ENCODE measurements at regions not wholly inside any gene's neighbourhood (a gene's known extent, or its start where the extent isn't known, plus 50 kb on each side); places are given as distances from the start of the nearest gene placed in this dataset.

GRCh38 chr12:19012965-19013364 lies 116.6 kb upstream of the PLEKHA5 start:
- no peak for TF ChIP-seq CTCF (IDR thresholded peaks at IDR 0.05; ENCODE audit: control extremely low read depth in 1 of 3, insufficient read depth in 1 of 3, low read depth in 1 of 3, low read length in 3 of 3)
- TF ChIP-seq POLR2A (IDR thresholded peaks at IDR 0.05; ENCODE audit: control extremely low read depth in 1 of 2, low read depth in 2 of 2, low read length in 2 of 2) = no peak
- TF ChIP-seq FOSL1 (IDR thresholded peaks at IDR 0.05; ENCODE audit: insufficient read depth, low read depth, low read length) = no peak
- TF ChIP-seq CHD1 (IDR thresholded peaks at IDR 0.05; ENCODE audit: low read depth, low read length) = no peak
- TF ChIP-seq ATF2 (IDR thresholded peaks at IDR 0.05; ENCODE audit: low read length) = no peak
- TF ChIP-seq SP1 (IDR thresholded peaks at IDR 0.05; ENCODE audit: low read depth, low read length) = no peak
- no peak for TF ChIP-seq SP2 (IDR thresholded peaks at IDR 0.05; ENCODE audit: low read length)
- no peak for TF ChIP-seq SIRT6 (IDR thresholded peaks at IDR 0.05; ENCODE audit: low read length)
- no peak for TF ChIP-seq MAX (IDR thresholded peaks at IDR 0.05)
- no peak for TF ChIP-seq EZH2 (IDR thresholded peaks at IDR 0.05; ENCODE audit: low read depth, low read length, severe bottlenecking)

All from H1 (cell line).